ENCODE measurements at regions not wholly inside any gene's neighbourhood (a gene's known extent, or its start where the extent isn't known, plus 50 kb on each side); places are given as distances from the start of the nearest gene placed in this dataset.

- TF ChIP-seq, protein P1, sequence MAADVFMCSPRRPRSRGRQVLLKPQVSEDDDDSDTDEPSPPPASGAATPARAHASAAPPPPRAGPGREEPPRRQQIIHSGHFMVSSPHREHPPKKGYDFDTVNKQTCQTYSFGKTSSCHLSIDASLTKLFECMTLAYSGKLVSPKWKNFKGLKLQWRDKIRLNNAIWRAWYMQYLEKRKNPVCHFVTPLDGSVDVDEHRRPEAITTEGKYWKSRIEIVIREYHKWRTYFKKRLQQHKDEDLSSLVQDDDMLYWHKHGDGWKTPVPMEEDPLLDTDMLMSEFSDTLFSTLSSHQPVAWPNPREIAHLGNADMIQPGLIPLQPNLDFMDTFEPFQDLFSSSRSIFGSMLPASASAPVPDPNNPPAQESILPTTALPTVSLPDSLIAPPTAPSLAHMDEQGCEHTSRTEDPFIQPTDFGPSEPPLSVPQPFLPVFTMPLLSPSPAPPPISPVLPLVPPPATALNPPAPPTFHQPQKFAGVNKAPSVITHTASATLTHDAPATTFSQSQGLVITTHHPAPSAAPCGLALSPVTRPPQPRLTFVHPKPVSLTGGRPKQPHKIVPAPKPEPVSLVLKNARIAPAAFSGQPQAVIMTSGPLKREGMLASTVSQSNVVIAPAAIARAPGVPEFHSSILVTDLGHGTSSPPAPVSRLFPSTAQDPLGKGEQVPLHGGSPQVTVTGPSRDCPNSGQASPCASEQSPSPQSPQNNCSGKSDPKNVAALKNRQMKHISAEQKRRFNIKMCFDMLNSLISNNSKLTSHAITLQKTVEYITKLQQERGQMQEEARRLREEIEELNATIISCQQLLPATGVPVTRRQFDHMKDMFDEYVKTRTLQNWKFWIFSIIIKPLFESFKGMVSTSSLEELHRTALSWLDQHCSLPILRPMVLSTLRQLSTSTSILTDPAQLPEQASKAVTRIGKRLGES (CRISPR knock-in tag; IDR thresholded peaks at IDR 0.05; ENCODE audit: borderline replicate concordance) = 0 out of 2 replicates have a peak, but pooled peaks have one; percentile 59
- TF ChIP-seq TCF7L2 (IDR thresholded peaks at IDR 0.05; ENCODE audit: low read depth, low read length) (no peak), SAFB2 (CRISPR knock-in tag; IDR thresholded peaks at IDR 0.05; ENCODE audit: borderline replicate concordance, low read depth) (no peak), SETDB1 (CRISPR knock-in tag; IDR thresholded peaks at IDR 0.05; ENCODE audit: borderline replicate concordance) (no peak), MLLT10 (CRISPR knock-in tag; IDR thresholded peaks at IDR 0.05) (no peak), ZNF383 (CRISPR knock-in tag; IDR thresholded peaks at IDR 0.05; ENCODE audit: borderline replicate concordance) (no peak), JUND (CRISPR knock-in tag; IDR thresholded peaks at IDR 0.05) (0 out of 2 replicates have a peak, but pooled peaks have one; percentile 15), GATAD2A (CRISPR knock-in tag; IDR thresholded peaks at IDR 0.05) (no peak), ZNF335 (CRISPR knock-in tag; IDR thresholded peaks at IDR 0.05) (no peak), MAFK (conservative IDR thresholded peaks at IDR 0.05 in 1 of 2, IDR thresholded peaks at IDR 0.05 in 1 of 2; ENCODE audit: low read length in 2 of 2) (no peak)
- TF ChIP-seq, protein P2, sequence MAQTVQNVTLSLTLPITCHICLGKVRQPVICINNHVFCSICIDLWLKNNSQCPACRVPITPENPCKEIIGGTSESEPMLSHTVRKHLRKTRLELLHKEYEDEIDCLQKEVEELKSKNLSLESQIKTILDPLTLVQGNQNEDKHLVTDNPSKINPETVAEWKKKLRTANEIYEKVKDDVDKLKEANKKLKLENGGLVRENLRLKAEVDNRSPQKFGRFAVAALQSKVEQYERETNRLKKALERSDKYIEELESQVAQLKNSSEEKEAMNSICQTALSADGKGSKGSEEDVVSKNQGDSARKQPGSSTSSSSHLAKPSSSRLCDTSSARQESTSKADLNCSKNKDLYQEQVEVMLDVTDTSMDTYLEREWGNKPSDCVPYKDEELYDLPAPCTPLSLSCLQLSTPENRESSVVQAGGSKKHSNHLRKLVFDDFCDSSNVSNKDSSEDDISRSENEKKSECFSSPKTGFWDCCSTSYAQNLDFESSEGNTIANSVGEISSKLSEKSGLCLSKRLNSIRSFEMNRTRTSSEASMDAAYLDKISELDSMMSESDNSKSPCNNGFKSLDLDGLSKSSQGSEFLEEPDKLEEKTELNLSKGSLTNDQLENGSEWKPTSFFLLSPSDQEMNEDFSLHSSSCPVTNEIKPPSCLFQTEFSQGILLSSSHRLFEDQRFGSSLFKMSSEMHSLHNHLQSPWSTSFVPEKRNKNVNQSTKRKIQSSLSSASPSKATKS (CRISPR knock-in tag; IDR thresholded peaks at IDR 0.05) = no peak
Observed at GRCh38 chr14:43132441-43132840, 1374.6 kb downstream of the FSCB start (continued).
